ENCODE measurements at regions not wholly inside any gene's neighbourhood (a gene's known extent, or its start where the extent isn't known, plus 50 kb on each side); places are given as distances from the start of the nearest gene placed in this dataset.

GRCh38 chr11:95341221-95341620 is 110.2 kb upstream of the SESN3 start:
- DNase-seq = no peak

GRCh38 chr11:95339086-95339901 is 108.3 kb upstream of the SESN3 start:
- DNase-seq = no peak

GRCh38 chr11:95338430-95338991 is 107.5 kb upstream of the SESN3 start:
- no peak for DNase-seq

- no peak for DNase-seq
These were observed 107.0 kb upstream of the SESN3 start for GRCh38 chr11:95337972-95338429.

- DNase-seq = peak; percentile 66
These were observed 106.4 kb upstream of the SESN3 start for GRCh38 chr11:95337175-95337957.

GRCh38 chr11:95335989-95336388 is 105.0 kb upstream of the SESN3 start:
- peak; percentile 36 for DNase-seq

GRCh38 chr11:95331161-95331560 is 100.2 kb upstream of the SESN3 start:
- DNase-seq = no peak

GRCh38 chr11:95330302-95330701 is 99.3 kb upstream of the SESN3 start:
- no peak for DNase-seq

GRCh38 chr11:95327273-95327948 is 96.4 kb upstream of the SESN3 start:
- no peak for DNase-seq

GRCh38 chr11:95325777-95326258 is 94.8 kb upstream of the SESN3 start:
- DNase-seq = no peak

GRCh38 chr11:95324826-95325225 is 93.8 kb upstream of the SESN3 start:
- DNase-seq = no peak

GRCh38 chr11:95322539-95322938 is 91.5 kb upstream of the SESN3 start:
- DNase-seq = no peak

- no peak for DNase-seq
These were observed 87.5 kb upstream of the SESN3 start for GRCh38 chr11:95318498-95318897.

GRCh38 chr11:95308512-95309035 is 77.6 kb upstream of the SESN3 start:
- no peak for DNase-seq

- no peak for DNase-seq
These were observed 76.3 kb upstream of the SESN3 start for GRCh38 chr11:95307286-95307685.

GRCh38 chr11:95306801-95307200 is 75.8 kb upstream of the SESN3 start:
- DNase-seq = no peak

GRCh38 chr11:95306123-95306522 is 75.1 kb upstream of the SESN3 start:
- DNase-seq = no peak

- DNase-seq = no peak
These were observed 74.7 kb upstream of the SESN3 start for GRCh38 chr11:95305705-95306104.

GRCh38 chr11:95304777-95305176 is 73.8 kb upstream of the SESN3 start:
- no peak for DNase-seq

GRCh38 chr11:95302211-95302610 is 71.2 kb upstream of the SESN3 start:
- no peak for DNase-seq

GRCh38 chr11:95301474-95301873 is 70.5 kb upstream of the SESN3 start:
- no peak for DNase-seq

- no peak for DNase-seq
These were observed 68.2 kb upstream of the SESN3 start for GRCh38 chr11:95299078-95299679.
